A549 (cell line): ENCODE measurements at regions not wholly inside any gene's neighbourhood (a gene's known extent, or its start where the extent isn't known, plus 50 kb on each side); places are given as distances from the start of the nearest gene placed in this dataset.

Experiments
- ATAC-seq, 2 experiments: fragments of 200-7000 bp in 1 of 2; fragments of >200 bp in 1 of 2; cut with Nextera tagmentation in 1 of 2; cut with Tn5 transposase in 1 of 2; 3 replicates each; pipeline versions ENCODE4 v1.8.0 to v1.9.1; 2018 to 2020; ENCODE audit warnings: mild to moderate bottlenecking in 1 of 2, moderate library complexity in 1 of 2
- CTCF ChIA-PET: fragments of 300-600 bp; sonication (Branson Sonifier 250); formaldehyde crosslinking; extraction: SDS; loops from one replicate; lab custom pipeline; 2021; ENCODE audit warnings: antibody characterized with exemption, inconsistent platforms; lab: Yijun Ruan, JAX
- POLR2A ChIA-PET: fragments of 350-600 bp; formaldehyde crosslinking; extraction: SDS; loops from one replicate; lab custom pipeline; 2021; ENCODE audit warnings: antibody characterized with exemption, inconsistent platforms; lab: Yijun Ruan, JAX
- DNase-seq, 2 experiments: peaks; one replicate each; pipeline versions ENCODE4 v3.0.0 to v3.0.0-alpha.2; 2011 to 2016; ENCODE audit warnings: low read depth in 1 of 2, low spot score in 1 of 2
- FAIRE-seq: peaks from 2 replicates; lab custom pipeline; 2011; peaks lifted over from hg19 to GRCh38; lab: Jason Lieb, UNC
- H3K27ac ChIP-seq, 2 experiments: fragments of >200 bp; sonication (Bioruptor Twin); formaldehyde crosslinking; 3 replicates each; pipeline ENCODE4 v1.5.1; 2016 to 2017
- H3K4me1 ChIP-seq: fragments of >200 bp; sonication (Bioruptor Twin); formaldehyde crosslinking; 3 replicates; pipeline ENCODE4 v1.6.1; 2016
- H3K4me2 ChIP-seq: fragments of >200 bp; sonication (Bioruptor Twin); formaldehyde crosslinking; 3 replicates; pipeline ENCODE4 v1.6.1; 2016
- H3K4me3 ChIP-seq: fragments of >200 bp; sonication (Bioruptor Twin); formaldehyde crosslinking; 3 replicates; pipeline ENCODE4 v1.5.1; 2016
- H3K9me3 ChIP-seq: fragments of >200 bp; sonication (Bioruptor Twin); formaldehyde crosslinking; 3 replicates; pipeline ENCODE4 v1.6.1; 2016
- BHLHE40 ChIP-seq: IDR thresholded peaks from 2 replicates; pipeline ENCODE4 v1.6.1; 2012; ENCODE audit warnings: low read depth, low read length, inconsistent platforms
- CBX8 ChIP-seq: fragments of 200-600 bp; sonication (generic); IDR thresholded peaks from 2 replicates; pipeline ENCODE4 v1.6.1; 2016
- EHF ChIP-seq: fragments of 250-450 bp; sonication (Bioruptor Pico); IDR thresholded peaks from 2 replicates; pipeline ENCODE4 v1.5.0; 2020; ENCODE audit warnings: mild to moderate bottlenecking
- EP300 ChIP-seq, 2 experiments: fragments of >200 bp; sonication (Bioruptor Twin); formaldehyde crosslinking; IDR thresholded peaks; 2 replicates in 1 of 2; 3 replicates in 1 of 2; pipeline ENCODE4 v1.6.1; 2016 to 2017
- FOSB ChIP-seq: fragments of 250-450 bp; sonication (Bioruptor Pico); IDR thresholded peaks from 2 replicates; pipeline ENCODE4 v1.5.0; 2020; ENCODE audit warnings: mild to moderate bottlenecking, moderate library complexity
- GATA3 ChIP-seq: IDR thresholded peaks from 2 replicates; pipeline ENCODE4 v1.6.1; 2012; ENCODE audit warnings: borderline replicate concordance
- HDAC2 ChIP-seq: fragments of 200-600 bp; sonication (generic); IDR thresholded peaks from 2 replicates; pipeline ENCODE4 v1.6.1; 2016
- HEYL ChIP-seq: fragments of 250-450 bp; sonication (Bioruptor Pico); IDR thresholded peaks from 2 replicates; pipeline ENCODE4 v1.8.0; 2021; ENCODE audit warnings: mild to moderate bottlenecking, moderate library complexity
- HOXB13 ChIP-seq: fragments of 250-450 bp; sonication (Bioruptor Pico); IDR thresholded peaks from 2 replicates; pipeline ENCODE4 v1.5.0; 2020; ENCODE audit warnings: low read depth, mild to moderate bottlenecking, moderate library complexity
- HOXB5 ChIP-seq: fragments of 250-450 bp; sonication (Bioruptor Pico); IDR thresholded peaks from 2 replicates; pipeline ENCODE4 v1.5.0; 2020; ENCODE audit warnings: mild to moderate bottlenecking, moderate library complexity
- KDM1A ChIP-seq: fragments of 200-600 bp; sonication (generic); IDR thresholded peaks from 2 replicates; pipeline ENCODE4 v1.6.1; 2016; ENCODE audit warnings: low read depth, mild to moderate bottlenecking
- KDM5A ChIP-seq: fragments of 200-600 bp; sonication (generic); IDR thresholded peaks from 2 replicates; pipeline ENCODE4 v1.6.1; 2016; ENCODE audit warnings: antibody characterized with exemption, mild to moderate bottlenecking
- MAFK ChIP-seq: fragments of 450-650 bp; IDR thresholded peaks from 2 replicates; pipeline ENCODE4 v1.6.1; 2014; ENCODE audit not compliant: partially characterized antibody
- MYC ChIP-seq: IDR thresholded peaks from 2 replicates; pipeline ENCODE4 v1.6.1; 2012; ENCODE audit warnings: mild to moderate bottlenecking, inconsistent platforms, low read length, improper control_type of control experiment, borderline replicate concordance
- NFE2L2 ChIP-seq: fragments of 150-350 bp; conservative IDR thresholded peaks from 2 replicates; pipeline ENCODE4 v1.6.1; 2014; ENCODE audit warnings: low read length
- PHF8 ChIP-seq: fragments of 200-600 bp; sonication (generic); IDR thresholded peaks from 2 replicates; pipeline ENCODE4 v1.6.1; 2016; ENCODE audit warnings: low read depth, mild to moderate bottlenecking, antibody characterized with exemption, moderate library complexity, borderline replicate concordance
- RAD21 ChIP-seq, 2 experiments: fragments of >200 bp in 1 of 2; sonication (Bioruptor Twin) in 1 of 2; formaldehyde crosslinking in 1 of 2; IDR thresholded peaks in 1 of 2; conservative IDR thresholded peaks in 1 of 2; 2 replicates in 1 of 2; 3 replicates in 1 of 2; pipeline ENCODE4 v1.6.1; 2012 to 2018; ENCODE audit warnings: inconsistent platforms in 1 of 2
- RARB ChIP-seq: fragments of 250-450 bp; sonication (Bioruptor Pico); IDR thresholded peaks from 2 replicates; pipeline ENCODE4 v1.8.0; 2021; ENCODE audit warnings: mild to moderate bottlenecking, moderate library complexity
- RFX5 ChIP-seq: fragments of 450-650 bp; IDR thresholded peaks from 2 replicates; pipeline ENCODE4 v1.7.1; 2014; ENCODE audit warnings: antibody characterized with exemption, mild to moderate bottlenecking, moderate library complexity
- RNF2 ChIP-seq: fragments of 200-600 bp; sonication (generic); IDR thresholded peaks from 2 replicates; pipeline ENCODE4 v1.6.1; 2016; ENCODE audit warnings: low read depth, mild to moderate bottlenecking, antibody characterized with exemption, moderate library complexity, borderline replicate concordance
- TFCP2L1 ChIP-seq: fragments of 250-450 bp; sonication (Bioruptor Pico); IDR thresholded peaks from 2 replicates; pipeline ENCODE4 v1.5.0; 2021; ENCODE audit warnings: mild to moderate bottlenecking
- ZFP36 ChIP-seq: fragments of 450-650 bp; IDR thresholded peaks from 2 replicates; pipeline ENCODE4 v1.6.1; 2014; ENCODE audit warnings: borderline replicate concordance; ENCODE audit not compliant: partially characterized antibody
- WGBS: methylation state at CpG from one replicate; pipeline ENCODE4 v1.1.6; 2017; ENCODE audit errors: missing lambda C conversion rate; 5-methylcytosine and 5-hydroxymethylcytosine counted together
- TF ChIP-seq, protein P1 (sequence below): IDR thresholded peaks from 2 replicates; pipeline ENCODE4 v1.6.1; 2012; ENCODE audit warnings: low read depth, borderline replicate concordance
- TF ChIP-seq, protein P2 (sequence below): fragments of >200 bp; sonication (Bioruptor Twin); formaldehyde crosslinking; IDR thresholded peaks from 2 replicates; pipeline ENCODE4 v1.6.1; 2016
- TF ChIP-seq, protein P3 (sequence below): fragments of 450-650 bp; IDR thresholded peaks from 2 replicates; pipeline ENCODE4 v1.6.1; 2014; ENCODE audit warnings: antibody characterized with exemption
- TF ChIP-seq, protein P4 (sequence below): fragments of 250-450 bp; sonication (Bioruptor Pico); IDR thresholded peaks from 2 replicates; pipeline ENCODE4 v1.5.0; 2020; ENCODE audit warnings: low read depth, mild to moderate bottlenecking, moderate library complexity
- TF ChIP-seq, protein P5 (sequence below): fragments of 250-450 bp; sonication (Bioruptor Pico); IDR thresholded peaks from 2 replicates; pipeline ENCODE4 v1.5.0; 2021; ENCODE audit warnings: mild to moderate bottlenecking, moderate library complexity, borderline replicate concordance

DNA sequence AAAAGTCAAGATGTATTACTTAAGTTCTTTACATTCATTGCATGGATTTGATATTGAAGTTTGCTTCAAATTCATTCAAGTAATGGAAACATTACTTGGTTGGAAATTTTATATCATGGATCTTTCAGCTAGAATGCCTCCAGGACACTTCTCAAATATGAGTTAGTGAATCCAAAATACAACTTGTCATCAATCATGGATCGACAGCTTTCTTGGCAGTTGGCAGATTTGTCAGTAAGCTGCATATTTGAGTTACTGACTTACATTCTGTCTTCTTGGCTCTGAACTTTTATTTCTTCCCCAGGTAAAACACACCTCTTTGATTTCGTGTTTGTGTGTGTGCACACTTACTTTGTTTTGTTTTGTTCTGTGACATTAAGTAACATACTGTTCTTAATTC, 1171.1 kb downstream of the TAF11L14 start:
- TF ChIP-seq RNF2 (no peak), EP300 (IDR thresholded peaks at IDR 0.05) (no peak), HOXB5 (CRISPR knock-in tag) (no peak), RFX5 (no peak), KDM5A (no peak), TFCP2L1 (CRISPR knock-in tag) (no peak), RAD21 (conservative IDR thresholded peaks at IDR 0.05 in 1 of 2, IDR thresholded peaks at IDR 0.05 in 1 of 2) (no peak), HDAC2 (no peak), HEYL (CRISPR knock-in tag) (no peak), KDM1A (no peak), MAFK (no peak), PHF8 (no peak), GATA3 (no peak), FOSB (CRISPR knock-in tag) (no peak)
- TF ChIP-seq, protein P1, sequence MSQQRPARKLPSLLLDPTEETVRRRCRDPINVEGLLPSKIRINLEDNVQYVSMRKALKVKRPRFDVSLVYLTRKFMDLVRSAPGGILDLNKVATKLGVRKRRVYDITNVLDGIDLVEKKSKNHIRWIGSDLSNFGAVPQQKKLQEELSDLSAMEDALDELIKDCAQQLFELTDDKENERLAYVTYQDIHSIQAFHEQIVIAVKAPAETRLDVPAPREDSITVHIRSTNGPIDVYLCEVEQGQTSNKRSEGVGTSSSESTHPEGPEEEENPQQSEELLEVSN = no peak
- TF ChIP-seq, protein P2, sequence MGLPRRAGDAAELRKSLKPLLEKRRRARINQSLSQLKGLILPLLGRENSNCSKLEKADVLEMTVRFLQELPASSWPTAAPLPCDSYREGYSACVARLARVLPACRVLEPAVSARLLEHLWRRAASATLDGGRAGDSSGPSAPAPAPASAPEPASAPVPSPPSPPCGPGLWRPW = no peak
- TF ChIP-seq, protein P3, sequence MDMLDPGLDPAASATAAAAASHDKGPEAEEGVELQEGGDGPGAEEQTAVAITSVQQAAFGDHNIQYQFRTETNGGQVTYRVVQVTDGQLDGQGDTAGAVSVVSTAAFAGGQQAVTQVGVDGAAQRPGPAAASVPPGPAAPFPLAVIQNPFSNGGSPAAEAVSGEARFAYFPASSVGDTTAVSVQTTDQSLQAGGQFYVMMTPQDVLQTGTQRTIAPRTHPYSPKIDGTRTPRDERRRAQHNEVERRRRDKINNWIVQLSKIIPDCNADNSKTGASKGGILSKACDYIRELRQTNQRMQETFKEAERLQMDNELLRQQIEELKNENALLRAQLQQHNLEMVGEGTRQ = no peak
- TF ChIP-seq, protein P4, sequence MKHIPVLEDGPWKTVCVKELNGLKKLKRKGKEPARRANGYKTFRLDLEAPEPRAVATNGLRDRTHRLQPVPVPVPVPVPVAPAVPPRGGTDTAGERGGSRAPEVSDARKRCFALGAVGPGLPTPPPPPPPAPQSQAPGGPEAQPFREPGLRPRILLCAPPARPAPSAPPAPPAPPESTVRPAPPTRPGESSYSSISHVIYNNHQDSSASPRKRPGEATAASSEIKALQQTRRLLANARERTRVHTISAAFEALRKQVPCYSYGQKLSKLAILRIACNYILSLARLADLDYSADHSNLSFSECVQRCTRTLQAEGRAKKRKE (CRISPR knock-in tag) = no peak
- TF ChIP-seq, all 56 proteins: peak for 0
- 4% methylated on average over 2 of the region's 2 CpGs for WGBS
- H3K4me1 ChIP-seq = no peaks in the 10 kb centered on the region
- no peak for FAIRE-seq
- ChIA-PET CTCF (no interaction called here), POLR2A (no interaction called here)
- H3K4me3 ChIP-seq = no peak overlapping the region
- H3K9me3 ChIP-seq = no peaks in the 10 kb centered on the region
- H3K27ac ChIP-seq = no peak overlapping the region
- H3K4me2 ChIP-seq = no peak overlapping the region
- ATAC-seq = no peak
- DNase-seq = no peak

DNA sequence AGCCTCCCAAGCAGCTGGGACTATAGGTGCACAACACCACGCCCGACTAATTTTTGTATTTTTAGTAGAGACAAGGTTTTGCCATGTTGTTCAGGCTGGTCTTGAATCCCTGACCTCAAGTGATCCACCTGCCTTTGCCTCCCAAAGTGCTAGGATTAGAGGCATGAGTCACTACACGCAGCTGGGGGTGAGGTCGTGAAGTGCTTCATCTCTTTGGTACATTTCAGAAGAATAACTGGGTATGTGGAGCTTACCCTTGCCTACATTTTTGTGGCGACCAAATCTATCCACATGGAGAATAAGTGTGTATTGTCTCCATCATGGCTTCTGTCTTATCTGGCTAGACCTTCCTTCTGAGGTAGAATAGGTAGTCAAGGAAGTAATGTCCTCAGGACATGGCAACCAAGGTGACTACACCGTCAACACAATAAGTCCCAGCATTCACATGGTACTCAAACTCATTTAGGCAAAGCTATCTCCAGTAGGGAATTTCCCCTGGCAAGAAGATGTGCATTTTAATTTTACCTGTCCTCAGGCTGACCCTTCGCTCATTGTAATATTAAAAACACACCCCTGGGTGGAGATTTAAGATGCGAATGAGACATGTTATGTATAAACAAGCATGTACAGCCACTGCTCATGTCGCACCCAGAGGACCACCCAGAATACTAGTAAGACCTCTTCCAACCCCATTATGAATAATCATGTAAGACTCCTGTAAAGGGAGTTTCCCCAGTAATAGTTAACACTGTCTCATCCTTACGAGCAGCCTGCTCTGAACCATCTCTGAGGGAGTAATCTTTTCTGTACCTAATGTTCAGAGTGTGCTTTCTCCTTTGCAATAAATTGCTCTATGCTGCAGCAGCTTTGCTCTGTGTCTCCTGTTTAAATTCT, 1173.2 kb downstream of the TAF11L14 start:
- Histone ChIP-seq H3K4me1 (no peaks in the 10 kb centered on the region), H3K9me3 (no peaks in the 10 kb centered on the region), H3K4me3 (no peak overlapping the region), H3K4me2 (no peak overlapping the region), H3K27ac (no peak overlapping the region)
- ChIA-PET POLR2A (no interaction called here), CTCF (interaction anchor here (0.6 kb wide), 1 partner anchor 309 kb away, joined by 3 read pairs; no protein-coding TSS in a partner anchor)
- WGBS = 12% methylated on average over 10 of the region's 10 CpGs
- FAIRE-seq (no peak), DNase-seq (no peak), ATAC-seq (no peak)
- TF ChIP-seq, protein P5, sequence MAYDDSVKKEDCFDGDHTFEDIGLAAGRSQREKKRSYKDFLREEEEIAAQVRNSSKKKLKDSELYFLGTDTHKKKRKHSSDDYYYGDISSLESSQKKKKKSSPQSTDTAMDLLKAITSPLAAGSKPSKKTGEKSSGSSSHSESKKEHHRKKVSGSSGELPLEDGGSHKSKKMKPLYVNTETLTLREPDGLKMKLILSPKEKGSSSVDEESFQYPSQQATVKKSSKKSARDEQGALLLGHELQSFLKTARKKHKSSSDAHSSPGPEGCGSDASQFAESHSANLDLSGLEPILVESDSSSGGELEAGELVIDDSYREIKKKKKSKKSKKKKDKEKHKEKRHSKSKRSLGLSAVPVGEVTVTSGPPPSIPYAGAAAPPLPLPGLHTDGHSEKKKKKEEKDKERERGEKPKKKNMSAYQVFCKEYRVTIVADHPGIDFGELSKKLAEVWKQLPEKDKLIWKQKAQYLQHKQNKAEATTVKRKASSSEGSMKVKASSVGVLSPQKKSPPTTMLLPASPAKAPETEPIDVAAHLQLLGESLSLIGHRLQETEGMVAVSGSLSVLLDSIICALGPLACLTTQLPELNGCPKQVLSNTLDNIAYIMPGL (CRISPR knock-in tag) = no peak
- TF ChIP-seq MYC (no peak), BHLHE40 (no peak), EP300 (IDR thresholded peaks at IDR 0.05) (no peak), RARB (CRISPR knock-in tag) (no peak), NFE2L2 (no peak), EHF (no peak), RNF2 (no peak), HOXB13 (CRISPR knock-in tag) (no peak), RFX5 (no peak), ZFP36 (no peak), CBX8 (no peak)
- TF ChIP-seq, protein P3 = no peak
